ENCODE measurements at regions not wholly inside any gene's neighbourhood (a gene's known extent, or its start where the extent isn't known, plus 50 kb on each side); places are given as distances from the start of the nearest gene placed in this dataset.

GRCh38 chr5:56522169-56522568, 289.0 kb upstream of the ANKRD55 start:
- in situ Hi-C loops (cut with HindIII; ENCODE audit: low sequenced_read_pairs) = no loop called here

- in situ Hi-C loops (cut with HindIII; ENCODE audit: low sequenced_read_pairs) = no loop called here
Observed at GRCh38 chr5:56520986-56521730, 288.0 kb upstream of the ANKRD55 start.

- in situ Hi-C loops (cut with HindIII; ENCODE audit: low sequenced_read_pairs) = no loop called here
Observed at GRCh38 chr5:56518820-56519219, 285.7 kb upstream of the ANKRD55 start.

- in situ Hi-C loops (cut with HindIII; ENCODE audit: low sequenced_read_pairs) = no loop called here
Observed at GRCh38 chr5:56517011-56517416, 283.9 kb upstream of the ANKRD55 start.

- in situ Hi-C loops (cut with HindIII; ENCODE audit: low sequenced_read_pairs) = no loop called here
Observed at GRCh38 chr5:56516441-56516840, 283.3 kb upstream of the ANKRD55 start.

- in situ Hi-C loops (cut with HindIII; ENCODE audit: low sequenced_read_pairs) = no loop called here
Observed at GRCh38 chr5:56516035-56516434, 282.9 kb upstream of the ANKRD55 start.

- in situ Hi-C loops (cut with HindIII; ENCODE audit: low sequenced_read_pairs) = no loop called here
Observed at GRCh38 chr5:56515011-56515410, 281.9 kb upstream of the ANKRD55 start.

- in situ Hi-C loops (cut with HindIII; ENCODE audit: low sequenced_read_pairs) = no loop called here
Observed at GRCh38 chr5:56514245-56514644, 281.1 kb upstream of the ANKRD55 start.

GRCh38 chr5:56513141-56513540, 280.0 kb upstream of the ANKRD55 start:
- in situ Hi-C loops (cut with HindIII; ENCODE audit: low sequenced_read_pairs) = no loop called here

- in situ Hi-C loops (cut with HindIII; ENCODE audit: low sequenced_read_pairs) = no loop called here
Observed at GRCh38 chr5:56512313-56512996, 279.3 kb upstream of the ANKRD55 start.

GRCh38 chr5:56511326-56511841, 278.3 kb upstream of the ANKRD55 start:
- in situ Hi-C loops (cut with HindIII; ENCODE audit: low sequenced_read_pairs) = no loop called here

- in situ Hi-C loops (cut with HindIII; ENCODE audit: low sequenced_read_pairs) = no loop called here
Observed at GRCh38 chr5:56508249-56508648, 275.1 kb upstream of the ANKRD55 start.

- in situ Hi-C loops (cut with HindIII; ENCODE audit: low sequenced_read_pairs) = no loop called here
Observed at GRCh38 chr5:56507351-56507930, 274.3 kb upstream of the ANKRD55 start.

- in situ Hi-C loops (cut with HindIII; ENCODE audit: low sequenced_read_pairs) = no loop called here
Observed at GRCh38 chr5:56506211-56506965, 273.3 kb upstream of the ANKRD55 start.

- in situ Hi-C loops (cut with HindIII; ENCODE audit: low sequenced_read_pairs) = no loop called here
Observed at GRCh38 chr5:56503929-56504328, 270.8 kb upstream of the ANKRD55 start.

GRCh38 chr5:56501781-56502557, 268.8 kb upstream of the ANKRD55 start:
- in situ Hi-C loops (cut with HindIII; ENCODE audit: low sequenced_read_pairs) = no loop called here

- in situ Hi-C loops (cut with HindIII; ENCODE audit: low sequenced_read_pairs) = no loop called here
Observed at GRCh38 chr5:56499901-56500300, 266.8 kb upstream of the ANKRD55 start.

- in situ Hi-C loops (cut with HindIII; ENCODE audit: low sequenced_read_pairs) = no loop called here
Observed at GRCh38 chr5:56499491-56499890, 266.4 kb upstream of the ANKRD55 start.

- in situ Hi-C loops (cut with HindIII; ENCODE audit: low sequenced_read_pairs) = no loop called here
Observed at GRCh38 chr5:56498759-56499395, 265.7 kb upstream of the ANKRD55 start.

GRCh38 chr5:56496581-56497063, 263.5 kb upstream of the ANKRD55 start:
- in situ Hi-C loops (cut with HindIII; ENCODE audit: low sequenced_read_pairs) = no loop called here
